Kidney epithelial cell (primary cell): ENCODE measurements at regions not wholly inside any gene's neighbourhood (a gene's known extent, or its start where the extent isn't known, plus 50 kb on each side); places are given as distances from the start of the nearest gene placed in this dataset.

Source experiments
- DNase-seq: peaks from one replicate; pipeline ENCODE4 v3.0.0-alpha.2; 2010; ENCODE audit warnings: low read depth
- H3K27me3 ChIP-seq: 2 replicates; pipeline ENCODE4 v1.6.0; 2011; ENCODE audit warnings: low read length; ENCODE audit not compliant: control insufficient read depth, insufficient read depth
- H3K36me3 ChIP-seq: 2 replicates; pipeline ENCODE4 v1.5.1; 2011; ENCODE audit warnings: low read length; ENCODE audit not compliant: control insufficient read depth, insufficient read depth
- H3K4me3 ChIP-seq: 2 replicates; pipeline ENCODE4 v1.5.1; 2011; ENCODE audit warnings: low read depth, mild to moderate bottlenecking, control low read depth, low read length
- TF ChIP-seq, protein P1 (sequence below): IDR thresholded peaks from 2 replicates; pipeline ENCODE4 v1.5.1; 2011; ENCODE audit warnings: mild to moderate bottlenecking, moderate library complexity, low read length, control low read depth, inconsistent platforms; ENCODE audit not compliant: insufficient read depth, poor library complexity, severe bottlenecking

- Histone ChIP-seq H3K27me3 (no peaks in the 10 kb centered on the region), H3K4me3 (no peak overlapping the region), H3K36me3 (no peaks in the 10 kb centered on the region)
- DNase-seq = no peak
- TF ChIP-seq, protein P1, sequence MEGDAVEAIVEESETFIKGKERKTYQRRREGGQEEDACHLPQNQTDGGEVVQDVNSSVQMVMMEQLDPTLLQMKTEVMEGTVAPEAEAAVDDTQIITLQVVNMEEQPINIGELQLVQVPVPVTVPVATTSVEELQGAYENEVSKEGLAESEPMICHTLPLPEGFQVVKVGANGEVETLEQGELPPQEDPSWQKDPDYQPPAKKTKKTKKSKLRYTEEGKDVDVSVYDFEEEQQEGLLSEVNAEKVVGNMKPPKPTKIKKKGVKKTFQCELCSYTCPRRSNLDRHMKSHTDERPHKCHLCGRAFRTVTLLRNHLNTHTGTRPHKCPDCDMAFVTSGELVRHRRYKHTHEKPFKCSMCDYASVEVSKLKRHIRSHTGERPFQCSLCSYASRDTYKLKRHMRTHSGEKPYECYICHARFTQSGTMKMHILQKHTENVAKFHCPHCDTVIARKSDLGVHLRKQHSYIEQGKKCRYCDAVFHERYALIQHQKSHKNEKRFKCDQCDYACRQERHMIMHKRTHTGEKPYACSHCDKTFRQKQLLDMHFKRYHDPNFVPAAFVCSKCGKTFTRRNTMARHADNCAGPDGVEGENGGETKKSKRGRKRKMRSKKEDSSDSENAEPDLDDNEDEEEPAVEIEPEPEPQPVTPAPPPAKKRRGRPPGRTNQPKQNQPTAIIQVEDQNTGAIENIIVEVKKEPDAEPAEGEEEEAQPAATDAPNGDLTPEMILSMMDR = no peak
Measured at GRCh38 chr1:8257621-8258020, 60.3 kb upstream of the SLC45A1 start.

- TF ChIP-seq, protein P1 = no peak
- no peak overlapping the region for H3K4me3 ChIP-seq
- no peaks in the 10 kb centered on the region for H3K36me3 ChIP-seq
- DNase-seq = no peak
- no peaks in the 10 kb centered on the region for H3K27me3 ChIP-seq
Measured at GRCh38 chr1:8256321-8256720, 61.6 kb upstream of the SLC45A1 start.

- TF ChIP-seq, protein P1 = no peak
- Histone ChIP-seq H3K36me3 (no peaks in the 10 kb centered on the region), H3K4me3 (no peak overlapping the region), H3K27me3 (no peaks in the 10 kb centered on the region)
- DNase-seq = no peak
Measured at GRCh38 chr1:8255712-8256111, 62.2 kb upstream of the SLC45A1 start.

- no peaks in the 10 kb centered on the region for H3K27me3 ChIP-seq
- TF ChIP-seq, protein P1 = no peak
- DNase-seq = no peak
- no peaks in the 10 kb centered on the region for H3K36me3 ChIP-seq
- no peak overlapping the region for H3K4me3 ChIP-seq
Measured at GRCh38 chr1:8252266-8252951, 65.5 kb upstream of the SLC45A1 start.

DNA sequence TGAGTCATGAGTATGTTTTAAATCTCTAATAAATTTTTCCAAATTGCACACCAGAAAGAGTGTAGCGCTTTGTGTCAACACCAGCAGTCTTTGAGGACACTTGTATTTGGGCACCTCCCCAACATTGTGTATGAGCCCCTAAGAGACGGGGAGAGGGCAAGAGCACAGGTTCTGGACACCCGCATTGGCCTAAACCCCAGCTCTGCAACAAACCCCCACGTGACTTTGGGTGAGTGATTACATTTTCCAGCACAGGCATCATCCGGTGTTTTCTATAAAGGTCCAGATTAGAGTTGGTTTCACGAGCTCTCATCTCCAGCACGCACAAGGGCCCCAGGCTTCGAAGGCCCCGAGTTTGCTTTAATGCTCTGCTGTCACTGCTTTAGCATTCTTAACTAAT lies 66.3 kb upstream of the SLC45A1 start:
- DNase-seq = no peak
- no peak overlapping the region for H3K4me3 ChIP-seq
- H3K27me3 ChIP-seq = no peaks in the 10 kb centered on the region
- H3K36me3 ChIP-seq = no peaks in the 10 kb centered on the region
- TF ChIP-seq, protein P1 = no peak

DNA sequence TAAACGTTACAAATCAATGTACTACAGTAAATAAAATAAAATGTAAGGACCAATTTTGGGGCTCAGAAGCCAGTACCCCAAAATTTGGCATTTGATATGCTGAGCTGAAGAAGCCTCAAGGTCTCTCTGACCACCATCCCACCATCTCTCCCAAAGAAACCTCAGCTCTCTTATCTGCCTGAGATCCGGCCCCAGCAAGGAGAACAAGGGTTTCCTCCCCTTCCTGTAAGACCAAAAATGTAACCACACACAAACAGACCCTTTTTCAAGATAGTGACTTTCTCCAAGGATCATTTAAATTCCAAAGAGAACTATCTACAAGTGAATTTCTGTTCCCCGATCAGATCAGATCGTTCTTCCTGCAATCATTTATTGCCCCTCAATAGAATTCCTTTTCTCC lies 68.1 kb upstream of the SLC45A1 start:
- H3K36me3 ChIP-seq = no peaks in the 10 kb centered on the region
- no peak for DNase-seq
- no peaks in the 10 kb centered on the region for H3K27me3 ChIP-seq
- TF ChIP-seq, protein P1 = no peak
- H3K4me3 ChIP-seq = no peak overlapping the region
